Neuronal stem cell (in vitro differentiated cells): ENCODE measurements at regions not wholly inside any gene's neighbourhood (a gene's known extent, or its start where the extent isn't known, plus 50 kb on each side); places are given as distances from the start of the nearest gene placed in this dataset.
A peak's percentile ranks its signal among the peaks of the same experiment; 100 is the strongest.

ENCODE experiments used
- DNase-seq: peaks from one replicate; pipeline ENCODE4 v3.0.0-alpha.2; 2013; ENCODE audit warnings: low spot score
- H2AFZ ChIP-seq: one replicate; pipeline ENCODE4 v1.6.1; 2013; ENCODE audit warnings: mild to moderate bottlenecking, low read length, inconsistent platforms
- H2AK5ac ChIP-seq: 2 replicates; pipeline ENCODE4 v1.6.1; 2013; ENCODE audit warnings: low read depth, mild to moderate bottlenecking, inconsistent platforms, low read length, moderate library complexity, mixed read lengths
- H2BK120ac ChIP-seq: 2 replicates; pipeline ENCODE4 v1.6.1; 2013; ENCODE audit warnings: low read depth, mild to moderate bottlenecking, inconsistent platforms, low read length, moderate library complexity, mixed read lengths
- H2BK12ac ChIP-seq: one replicate; pipeline ENCODE4 v1.6.1; 2013; ENCODE audit warnings: low read length, inconsistent platforms
- H2BK15ac ChIP-seq: 2 replicates; pipeline ENCODE4 v1.6.1; 2013; ENCODE audit warnings: mild to moderate bottlenecking, low read length, inconsistent platforms, mixed read lengths
- H2BK5ac ChIP-seq: one replicate; pipeline ENCODE4 v1.6.1; 2013; ENCODE audit warnings: inconsistent platforms, mild to moderate bottlenecking, low read length, moderate library complexity
- H3K14ac ChIP-seq: one replicate; pipeline ENCODE4 v1.6.1; 2013; ENCODE audit warnings: low read length, inconsistent platforms
- H3K18ac ChIP-seq: 2 replicates; pipeline ENCODE4 v1.6.1; 2013; ENCODE audit warnings: low read length, inconsistent platforms
- H3K23ac ChIP-seq: 2 replicates; pipeline ENCODE4 v1.6.1; 2013; ENCODE audit warnings: low read depth, mild to moderate bottlenecking, mixed read lengths, low read length, inconsistent platforms; ENCODE audit not compliant: poor library complexity
- H3K27ac ChIP-seq: replicated peaks from 3 replicates; pipeline ENCODE4 v1.5.1; 2013; ENCODE audit warnings: low read length, inconsistent platforms
- H3K27me3 ChIP-seq, 3 experiments: 2 replicates each; pipeline ENCODE4 v1.6.1; 2013; ENCODE audit warnings: low read length in 3 of 3, mild to moderate bottlenecking in 2 of 3, inconsistent platforms in 1 of 3, low read depth in 1 of 3, mixed read lengths in 1 of 3, moderate library complexity in 1 of 3; ENCODE audit not compliant: control insufficient read depth in 3 of 3, insufficient read depth in 3 of 3
- H3K36me3 ChIP-seq, 2 donors: replicated peaks in 1 of 2; 2 replicates each; pipeline ENCODE4 v1.6.1; 2013; ENCODE audit warnings: low read length in 2 of 2; ENCODE audit not compliant: control insufficient read depth in 2 of 2, insufficient read depth in 2 of 2
- H3K4ac ChIP-seq: 2 replicates; pipeline ENCODE4 v1.6.1; 2013; ENCODE audit warnings: inconsistent platforms, mild to moderate bottlenecking, low read length, moderate library complexity
- H3K4me1 ChIP-seq, 2 donors: 1 replicate in 1 of 2; 2 replicates in 1 of 2; pipeline ENCODE4 v1.6.1; 2013; ENCODE audit warnings: low read length in 2 of 2, low read depth in 1 of 2; ENCODE audit not compliant: control insufficient read depth in 2 of 2, insufficient read depth in 1 of 2
- H3K4me2 ChIP-seq: one replicate; pipeline ENCODE4 v1.6.1; 2013; ENCODE audit warnings: mild to moderate bottlenecking, low read length, inconsistent platforms; ENCODE audit not compliant: insufficient read depth, poor library complexity, severe bottlenecking
- H3K4me3 ChIP-seq, 2 donors: 2 replicates each; pipeline ENCODE4 v1.5.1; 2013; ENCODE audit warnings: low read length in 2 of 2, mild to moderate bottlenecking in 2 of 2, inconsistent platforms in 1 of 2, moderate library complexity in 1 of 2
- H3K79me1 ChIP-seq: one replicate; pipeline ENCODE4 v1.6.1; 2013; ENCODE audit warnings: low read depth, mild to moderate bottlenecking, inconsistent platforms, low read length, moderate library complexity
- H3K9ac ChIP-seq: one replicate; pipeline ENCODE4 v1.6.1; 2013; ENCODE audit warnings: mild to moderate bottlenecking, low read depth, low read length, inconsistent platforms; ENCODE audit not compliant: poor library complexity
- H3K9me3 ChIP-seq, 2 donors: replicated peaks in 1 of 2; 2 replicates each; pipeline versions ENCODE3 to v1.6.1; 2013; ENCODE audit warnings: low read length in 2 of 2, mild to moderate bottlenecking in 2 of 2, inconsistent platforms in 1 of 2, low read depth in 1 of 2, mixed read lengths in 1 of 2, moderate library complexity in 1 of 2; ENCODE audit not compliant: control insufficient read depth in 2 of 2, insufficient read depth in 1 of 2
- H4K8ac ChIP-seq: one replicate; pipeline ENCODE4 v1.6.1; 2013; ENCODE audit warnings: low read depth, mild to moderate bottlenecking, inconsistent platforms, low read length, moderate library complexity
- H4K91ac ChIP-seq: one replicate; pipeline ENCODE4 v1.6.1; 2013; ENCODE audit warnings: low read length, low read depth, mild to moderate bottlenecking, inconsistent platforms; ENCODE audit not compliant: poor library complexity
- WGBS, 2 donors: extraction: QIAGEN DNeasy Blood & Tissue Kit; methylation state at CpG; one replicate each; pipeline ENCODE4 v1.1.7; 2013; ENCODE audit warnings: missing lambda C conversion rate in 2 of 2, mixed read lengths in 1 of 2; ENCODE audit not compliant: insufficient read length in 2 of 2, insufficient replicate concordance in 1 of 2; ENCODE audit errors: extremely low coverage in 2 of 2; 5-methylcytosine and 5-hydroxymethylcytosine counted together

DNA sequence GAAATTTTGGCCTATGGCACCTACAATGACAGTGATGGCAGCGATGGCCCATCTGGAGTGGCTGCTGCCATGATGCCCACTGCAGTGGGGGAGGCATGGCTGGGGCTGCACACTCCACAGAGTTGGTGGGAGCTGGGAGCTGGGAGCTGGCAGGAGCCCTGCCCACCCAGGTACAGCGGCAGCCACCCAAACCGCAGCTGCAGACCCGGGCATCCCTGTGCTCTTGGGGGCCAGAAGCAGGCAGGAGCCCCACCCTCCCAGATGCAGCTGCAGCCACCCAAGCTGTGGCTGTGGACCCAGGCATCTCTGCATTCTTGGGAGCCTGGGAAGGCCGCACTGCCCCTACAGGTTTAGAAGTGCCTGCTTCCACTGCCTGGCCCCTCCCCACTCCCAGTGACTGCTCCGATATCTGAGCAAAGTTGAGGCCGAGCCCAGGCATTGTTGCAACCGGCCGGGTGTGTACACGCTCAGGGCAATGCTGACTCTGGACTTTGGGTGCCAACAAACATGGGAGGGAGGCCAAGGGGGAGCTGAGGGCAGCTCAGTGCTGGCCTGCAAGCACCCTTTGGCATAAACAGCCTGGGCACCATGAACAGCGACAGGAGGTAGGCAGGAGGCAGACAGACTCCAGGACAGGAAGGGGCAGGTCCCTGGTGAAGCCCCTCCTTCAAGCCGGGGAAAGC is 82.8 kb downstream of the PPP4R3C start:
- no peak for DNase-seq
- peak overlapping the region; percentile 31 for H3K23ac ChIP-seq
- no peak overlapping the region for H2BK15ac ChIP-seq
- H3K27me3 ChIP-seq: no peaks in the 10 kb centered on the region
- no CpG with 5 or more reads among the region's 12 CpGs for whole genome bisulfite sequencing, 2 donors
- H2BK120ac ChIP-seq: no peak overlapping the region
- H2AK5ac ChIP-seq: no peak overlapping the region
- H2BK12ac ChIP-seq: no peak overlapping the region
- no peaks in the 10 kb centered on the region for H3K9me3 ChIP-seq
- no peak overlapping the region for H4K91ac ChIP-seq
- H3K9ac ChIP-seq: no peak overlapping the region
- no peaks in the 10 kb centered on the region for H3K4me1 ChIP-seq
- peak overlapping the region; percentile 38 for H3K18ac ChIP-seq
- no peak overlapping the region for H2AFZ ChIP-seq
- no peak overlapping the region for H2BK5ac ChIP-seq
- H3K4me3 ChIP-seq: no peak overlapping the region
- H3K4me2 ChIP-seq: no peak overlapping the region
- H3K79me1 ChIP-seq: no peaks in the 10 kb centered on the region
- no peak overlapping the region for H3K27ac ChIP-seq
- H3K14ac ChIP-seq: peak overlapping the region; percentile 21
- H3K4ac ChIP-seq: no peak overlapping the region
- H3K36me3 ChIP-seq: no peaks in the 10 kb centered on the region
- no peak overlapping the region for H4K8ac ChIP-seq

DNA sequence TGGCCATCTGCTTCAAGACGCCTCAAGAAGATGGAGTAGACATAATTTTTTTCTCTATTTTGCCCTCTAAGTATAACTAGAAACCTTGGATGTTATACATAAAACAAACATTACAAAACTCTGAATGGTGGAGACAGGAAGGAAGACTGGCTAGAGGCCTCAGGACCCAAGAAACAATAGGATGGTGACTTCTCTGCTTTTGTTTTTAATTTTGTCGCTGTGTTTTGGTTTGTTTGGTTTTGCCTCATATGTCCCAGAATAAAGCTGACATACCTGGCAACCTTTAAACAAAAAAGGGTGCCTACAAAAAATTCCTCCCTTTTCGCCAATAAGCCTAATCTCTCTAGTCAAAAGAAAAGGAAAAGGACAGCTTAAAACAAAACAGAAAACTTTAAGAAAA is 109.1 kb downstream of the PPP4R3C start:
- Histone ChIP-seq H2BK120ac (no peak overlapping the region), H2AK5ac (no peak overlapping the region), H3K14ac (no peak overlapping the region), H2BK5ac (no peak overlapping the region), H3K4ac (no peak overlapping the region), H3K27ac (no peak overlapping the region), H2AFZ (no peak overlapping the region), H2BK12ac (no peak overlapping the region), H3K4me2 (no peak overlapping the region), H4K8ac (no peak overlapping the region), H3K9ac (no peak overlapping the region), H3K4me3 (no peak overlapping the region), H3K27me3 (no peaks in the 10 kb centered on the region), H3K79me1 (no peaks in the 10 kb centered on the region), H3K23ac (no peak overlapping the region), H2BK15ac (no peak overlapping the region), H3K4me1 (no peaks in the 10 kb centered on the region), H4K91ac (no peak overlapping the region), H3K36me3 (no peaks in the 10 kb centered on the region), H3K18ac (no peak overlapping the region), H3K9me3 (no peaks in the 10 kb centered on the region)
- DNase-seq: no peak
- WGBS, 2 donors: no CpG with 5 or more reads among the region's 3 CpGs

DNA sequence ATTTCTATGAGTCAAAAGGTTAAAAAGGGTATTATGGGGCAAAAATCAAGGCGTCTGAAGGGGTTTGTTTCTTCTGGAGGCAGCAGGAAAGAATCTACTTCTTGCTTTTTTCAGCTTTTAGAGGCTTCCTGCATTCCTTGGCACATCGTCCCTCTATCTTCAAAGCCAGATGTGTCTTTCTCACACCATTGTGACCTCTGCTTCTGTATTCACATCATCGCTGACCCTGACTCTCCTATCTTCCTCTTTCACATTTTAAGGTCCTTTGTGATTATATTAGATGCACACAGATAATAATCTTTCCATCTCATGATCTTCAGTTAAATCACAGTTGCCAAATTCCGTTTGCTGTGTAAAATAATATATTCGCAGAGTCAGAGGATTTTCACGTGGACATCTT is 112.7 kb downstream of the PPP4R3C start:
- no peak overlapping the region for H2AFZ ChIP-seq
- H3K9me3 ChIP-seq: no peaks in the 10 kb centered on the region
- H3K36me3 ChIP-seq: no peaks in the 10 kb centered on the region
- H3K14ac ChIP-seq: no peak overlapping the region
- H4K91ac ChIP-seq: no peak overlapping the region
- no peak overlapping the region for H3K4ac ChIP-seq
- no peak overlapping the region for H3K18ac ChIP-seq
- no peak overlapping the region for H4K8ac ChIP-seq
- H3K79me1 ChIP-seq: no peaks in the 10 kb centered on the region
- no CpG with 5 or more reads among the region's 6 CpGs for WGBS, 2 donors
- no peak overlapping the region for H2BK15ac ChIP-seq
- no peak overlapping the region for H3K27ac ChIP-seq
- H3K4me3 ChIP-seq: no peak overlapping the region
- H2BK12ac ChIP-seq: no peak overlapping the region
- H2AK5ac ChIP-seq: no peak overlapping the region
- H3K4me1 ChIP-seq: no peaks in the 10 kb centered on the region
- no peak for DNase-seq
- no peak overlapping the region for H2BK120ac ChIP-seq
- H3K23ac ChIP-seq: no peak overlapping the region
- H3K27me3 ChIP-seq: no peaks in the 10 kb centered on the region
- no peak overlapping the region for H3K4me2 ChIP-seq
- H3K9ac ChIP-seq: no peak overlapping the region
- H2BK5ac ChIP-seq: no peak overlapping the region

DNA sequence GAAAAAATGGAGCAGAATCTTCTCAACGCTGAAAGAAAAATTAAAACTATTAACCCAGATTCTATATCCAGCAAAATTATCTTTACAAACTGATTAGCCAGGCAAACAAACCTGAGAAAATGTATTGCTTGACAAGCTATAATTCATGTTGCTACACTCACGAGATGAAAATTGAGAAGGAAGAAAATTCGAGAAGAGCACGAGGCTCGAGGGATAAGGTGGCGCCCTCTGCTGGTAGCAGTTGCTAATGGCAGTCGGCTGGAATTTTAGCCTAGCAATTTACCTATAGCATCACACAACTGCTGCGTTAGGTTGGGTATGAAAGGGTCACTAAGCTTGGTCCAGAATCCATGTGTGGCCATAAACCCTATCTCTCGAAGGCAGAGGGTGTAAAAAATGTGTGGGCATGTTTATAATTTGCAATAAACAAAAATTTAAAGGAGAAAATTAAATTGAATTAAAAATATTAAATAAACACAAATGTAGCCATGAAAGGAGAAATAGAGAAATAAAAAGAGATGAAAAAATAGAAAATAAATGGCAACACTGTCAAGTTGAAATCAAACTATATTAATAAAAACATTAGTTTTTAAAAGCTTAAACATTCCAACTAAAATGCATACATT is 126.6 kb downstream of the PPP4R3C start:
- Histone ChIP-seq H4K8ac (no peak overlapping the region), H2BK15ac (no peak overlapping the region), H3K27me3 (no peaks in the 10 kb centered on the region), H3K18ac (no peak overlapping the region), H3K4ac (no peak overlapping the region), H2BK120ac (no peak overlapping the region), H2BK12ac (no peak overlapping the region), H3K27ac (no peak overlapping the region), H3K4me2 (no peak overlapping the region), H4K91ac (no peak overlapping the region), H3K9ac (no peak overlapping the region), H3K14ac (no peak overlapping the region), H3K4me3 (no peak overlapping the region), H2AFZ (peak overlapping the region; percentile 77), H3K4me1 (no peaks in the 10 kb centered on the region), H3K9me3 (no peaks in the 10 kb centered on the region), H3K79me1 (no peaks in the 10 kb centered on the region), H2BK5ac (no peak overlapping the region), H3K23ac (no peak overlapping the region), H3K36me3 (no peaks in the 10 kb centered on the region), H2AK5ac (no peak overlapping the region)
- peak; percentile 12 for DNase-seq
- WGBS, 2 donors: no CpG with 5 or more reads among the region's 9 CpGs
